Neural cell (in vitro differentiated cells): ENCODE measurements at regions not wholly inside any gene's neighbourhood (a gene's known extent, or its start where the extent isn't known, plus 50 kb on each side); places are given as distances from the start of the nearest gene placed in this dataset.

Source experiments
- H2AFZ ChIP-seq: fragments of 200-600, 300-800 bp; sonication (generic), shearing (Covaris generic); 2 replicates; pipeline ENCODE4 v1.6.0; 2014; ENCODE audit warnings: low read depth, mild to moderate bottlenecking, antibody characterized with exemption, low read length, moderate library complexity
- H3F3A ChIP-seq: fragments of 200-600 bp; shearing (Covaris generic); 2 replicates; pipeline ENCODE4 v1.6.1; 2016; ENCODE audit warnings: mild to moderate bottlenecking, moderate library complexity, mixed read lengths, antibody characterized with exemption, low read length; ENCODE audit not compliant: insufficient read depth, poor library complexity, severe bottlenecking
- H3K27ac ChIP-seq: fragments of 200-600, 300-800 bp; sonication (generic), shearing (Covaris generic); 2 replicates; pipeline ENCODE4 v1.5.1; 2014; ENCODE audit warnings: mild to moderate bottlenecking, low read length, moderate library complexity
- H3K27me3 ChIP-seq: fragments of 300-800, 200-600 bp; sonication (generic), shearing (Covaris generic); 2 replicates; pipeline ENCODE4 v1.6.0; 2014; ENCODE audit warnings: mild to moderate bottlenecking, low read depth, low read length, moderate library complexity; ENCODE audit not compliant: insufficient read depth
- H3K36me3 ChIP-seq: fragments of 300-800, 200-600 bp; sonication (generic), shearing (Covaris generic); 2 replicates; pipeline ENCODE4 v1.5.1; 2014; ENCODE audit warnings: mild to moderate bottlenecking, antibody characterized with exemption, low read length, moderate library complexity; ENCODE audit not compliant: insufficient read depth
- H3K4me2 ChIP-seq: fragments of 300-800, 200-600 bp; sonication (generic), shearing (Covaris generic); 2 replicates; pipeline ENCODE4 v1.6.0; 2014; ENCODE audit warnings: mild to moderate bottlenecking, low read length
- H3K4me3 ChIP-seq: fragments of 300-800, 200-600 bp; sonication (generic), shearing (Covaris generic); 2 replicates; pipeline ENCODE4 v1.5.1; 2014; ENCODE audit warnings: mild to moderate bottlenecking, low read length, moderate library complexity
- H3K79me2 ChIP-seq: fragments of 200-600 bp; shearing (Covaris generic); replicated peaks from 2 replicates; pipeline ENCODE4 v1.6.0; 2014; ENCODE audit warnings: mild to moderate bottlenecking, low read length, moderate library complexity; ENCODE audit not compliant: insufficient read depth
- H3K9ac ChIP-seq: fragments of 300-800, 200-600 bp; sonication (generic), shearing (Covaris generic); 2 replicates; pipeline ENCODE4 v1.6.1; 2016; ENCODE audit warnings: mild to moderate bottlenecking, low read length, mixed read lengths
- H3K9me2 ChIP-seq: fragments of 200-600 bp; shearing (Covaris generic); 2 replicates; pipeline ENCODE4 v1.6.1; 2016; ENCODE audit warnings: mild to moderate bottlenecking, low read length, mixed read lengths; ENCODE audit not compliant: insufficient read depth
- H3K9me3 ChIP-seq: fragments of 200-600, 300-800 bp; sonication (generic), shearing (Covaris generic); 2 replicates; pipeline ENCODE4 v1.6.1; 2016; ENCODE audit warnings: mild to moderate bottlenecking, mixed run types, low read length, moderate library complexity, mixed read lengths
- H4K20me1 ChIP-seq: fragments of 200-600 bp; shearing (Covaris generic); 2 replicates; pipeline ENCODE4 v1.6.1; 2016; ENCODE audit warnings: mild to moderate bottlenecking, mixed run types; ENCODE audit not compliant: insufficient read depth
- EP300 ChIP-seq: fragments of 450-650 bp; conservative IDR thresholded peaks from 2 replicates; pipeline ENCODE4 v1.6.1; 2014; ENCODE audit warnings: antibody characterized with exemption, mild to moderate bottlenecking, moderate library complexity; ENCODE audit not compliant: poor library complexity, severe bottlenecking
- EZH2 ChIP-seq: fragments of 200-600, 300-800 bp; shearing (Covaris generic), sonication (generic); IDR thresholded peaks from 2 replicates; pipeline ENCODE4 v1.6.1; 2014; ENCODE audit warnings: antibody characterized with exemption, low read length, borderline replicate concordance, mild to moderate bottlenecking; ENCODE audit not compliant: insufficient read depth, poor library complexity, severe bottlenecking
- MXI1 ChIP-seq: fragments of 450-650 bp; conservative IDR thresholded peaks from 2 replicates; pipeline ENCODE4 v1.6.1; 2014; ENCODE audit warnings: antibody characterized with exemption, mild to moderate bottlenecking; ENCODE audit not compliant: poor library complexity, severe bottlenecking
- POLR2AphosphoS5 ChIP-seq: IDR thresholded peaks from 2 replicates; pipeline ENCODE4 v1.6.1; 2012
- RAD21 ChIP-seq: fragments of 450-650 bp; conservative IDR thresholded peaks from 2 replicates; pipeline ENCODE4 v1.6.1; 2014; ENCODE audit warnings: antibody characterized with exemption, mild to moderate bottlenecking, moderate library complexity
- SMC3 ChIP-seq: fragments of 450-650 bp; conservative IDR thresholded peaks from 2 replicates; pipeline ENCODE4 v1.6.1; 2014; ENCODE audit warnings: antibody characterized with exemption, mild to moderate bottlenecking, moderate library complexity; ENCODE audit not compliant: poor library complexity
- TAF1 ChIP-seq: IDR thresholded peaks from 2 replicates; pipeline ENCODE4 v1.6.1; 2012; ENCODE audit warnings: low read depth
- TF ChIP-seq, protein P1 (sequence below): IDR thresholded peaks from 2 replicates; pipeline ENCODE4 v1.6.1; 2012; ENCODE audit warnings: borderline replicate concordance
- TF ChIP-seq, protein P2 (sequence below): fragments of 450-650 bp; IDR thresholded peaks from 2 replicates; pipeline ENCODE4 v1.5.1; 2014; ENCODE audit warnings: antibody characterized with exemption, mild to moderate bottlenecking, moderate library complexity; ENCODE audit not compliant: poor library complexity, severe bottlenecking

GRCh38 chr2:49532702-49533101 is 378.4 kb upstream of the FSHR start:
- H3K9me3 ChIP-seq, result no peaks in the 10 kb centered on the region
- no peak overlapping the region for H2AFZ ChIP-seq
- TF ChIP-seq, protein P1, sequence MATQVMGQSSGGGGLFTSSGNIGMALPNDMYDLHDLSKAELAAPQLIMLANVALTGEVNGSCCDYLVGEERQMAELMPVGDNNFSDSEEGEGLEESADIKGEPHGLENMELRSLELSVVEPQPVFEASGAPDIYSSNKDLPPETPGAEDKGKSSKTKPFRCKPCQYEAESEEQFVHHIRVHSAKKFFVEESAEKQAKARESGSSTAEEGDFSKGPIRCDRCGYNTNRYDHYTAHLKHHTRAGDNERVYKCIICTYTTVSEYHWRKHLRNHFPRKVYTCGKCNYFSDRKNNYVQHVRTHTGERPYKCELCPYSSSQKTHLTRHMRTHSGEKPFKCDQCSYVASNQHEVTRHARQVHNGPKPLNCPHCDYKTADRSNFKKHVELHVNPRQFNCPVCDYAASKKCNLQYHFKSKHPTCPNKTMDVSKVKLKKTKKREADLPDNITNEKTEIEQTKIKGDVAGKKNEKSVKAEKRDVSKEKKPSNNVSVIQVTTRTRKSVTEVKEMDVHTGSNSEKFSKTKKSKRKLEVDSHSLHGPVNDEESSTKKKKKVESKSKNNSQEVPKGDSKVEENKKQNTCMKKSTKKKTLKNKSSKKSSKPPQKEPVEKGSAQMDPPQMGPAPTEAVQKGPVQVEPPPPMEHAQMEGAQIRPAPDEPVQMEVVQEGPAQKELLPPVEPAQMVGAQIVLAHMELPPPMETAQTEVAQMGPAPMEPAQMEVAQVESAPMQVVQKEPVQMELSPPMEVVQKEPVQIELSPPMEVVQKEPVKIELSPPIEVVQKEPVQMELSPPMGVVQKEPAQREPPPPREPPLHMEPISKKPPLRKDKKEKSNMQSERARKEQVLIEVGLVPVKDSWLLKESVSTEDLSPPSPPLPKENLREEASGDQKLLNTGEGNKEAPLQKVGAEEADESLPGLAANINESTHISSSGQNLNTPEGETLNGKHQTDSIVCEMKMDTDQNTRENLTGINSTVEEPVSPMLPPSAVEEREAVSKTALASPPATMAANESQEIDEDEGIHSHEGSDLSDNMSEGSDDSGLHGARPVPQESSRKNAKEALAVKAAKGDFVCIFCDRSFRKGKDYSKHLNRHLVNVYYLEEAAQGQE, result no peak
- no peak for TF ChIP-seq RAD21
- no peak for TF ChIP-seq SMC3
- no peak for TF ChIP-seq POLR2AphosphoS5
- no peak for TF ChIP-seq TAF1
- TF ChIP-seq EZH2, result no peak
- no peak for TF ChIP-seq EP300
- TF ChIP-seq, protein P2, sequence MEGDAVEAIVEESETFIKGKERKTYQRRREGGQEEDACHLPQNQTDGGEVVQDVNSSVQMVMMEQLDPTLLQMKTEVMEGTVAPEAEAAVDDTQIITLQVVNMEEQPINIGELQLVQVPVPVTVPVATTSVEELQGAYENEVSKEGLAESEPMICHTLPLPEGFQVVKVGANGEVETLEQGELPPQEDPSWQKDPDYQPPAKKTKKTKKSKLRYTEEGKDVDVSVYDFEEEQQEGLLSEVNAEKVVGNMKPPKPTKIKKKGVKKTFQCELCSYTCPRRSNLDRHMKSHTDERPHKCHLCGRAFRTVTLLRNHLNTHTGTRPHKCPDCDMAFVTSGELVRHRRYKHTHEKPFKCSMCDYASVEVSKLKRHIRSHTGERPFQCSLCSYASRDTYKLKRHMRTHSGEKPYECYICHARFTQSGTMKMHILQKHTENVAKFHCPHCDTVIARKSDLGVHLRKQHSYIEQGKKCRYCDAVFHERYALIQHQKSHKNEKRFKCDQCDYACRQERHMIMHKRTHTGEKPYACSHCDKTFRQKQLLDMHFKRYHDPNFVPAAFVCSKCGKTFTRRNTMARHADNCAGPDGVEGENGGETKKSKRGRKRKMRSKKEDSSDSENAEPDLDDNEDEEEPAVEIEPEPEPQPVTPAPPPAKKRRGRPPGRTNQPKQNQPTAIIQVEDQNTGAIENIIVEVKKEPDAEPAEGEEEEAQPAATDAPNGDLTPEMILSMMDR, result no peak
- TF ChIP-seq MXI1, result no peak
- no peak overlapping the region for H3K27ac ChIP-seq
- no peak overlapping the region for H3K4me3 ChIP-seq
- no peaks in the 10 kb centered on the region for H3K79me2 ChIP-seq
- H3K9ac ChIP-seq, result no peak overlapping the region
- H4K20me1 ChIP-seq, result no peaks in the 10 kb centered on the region
- no peaks in the 10 kb centered on the region for H3K9me2 ChIP-seq
- H3F3A ChIP-seq, result no peaks in the 10 kb centered on the region
- H3K4me2 ChIP-seq, result no peak overlapping the region
- no peaks in the 10 kb centered on the region for H3K36me3 ChIP-seq
- H3K27me3 ChIP-seq, result no peaks in the 10 kb centered on the region

GRCh38 chr2:49515996-49516782 is 361.9 kb upstream of the FSHR start:
- H3K9me3 ChIP-seq, result no peaks in the 10 kb centered on the region
- H3K4me3 ChIP-seq, result no peak overlapping the region
- H3F3A ChIP-seq, result no peaks in the 10 kb centered on the region
- H2AFZ ChIP-seq, result no peak overlapping the region
- no peaks in the 10 kb centered on the region for H3K79me2 ChIP-seq
- TF ChIP-seq SMC3 (no peak), TAF1 (no peak), POLR2AphosphoS5 (no peak), EZH2 (no peak), EP300 (no peak), MXI1 (no peak), RAD21 (no peak)
- TF ChIP-seq, protein P2, result no peak
- TF ChIP-seq, protein P1, result no peak
- H3K9ac ChIP-seq, result no peak overlapping the region
- no peaks in the 10 kb centered on the region for H3K27me3 ChIP-seq
- H3K27ac ChIP-seq, result no peak overlapping the region
- H3K9me2 ChIP-seq, result no peaks in the 10 kb centered on the region
- no peaks in the 10 kb centered on the region for H3K36me3 ChIP-seq
- H3K4me2 ChIP-seq, result no peak overlapping the region
- no peaks in the 10 kb centered on the region for H4K20me1 ChIP-seq
